ENCODE measurements at regions not wholly inside any gene's neighbourhood (a gene's known extent, or its start where the extent isn't known, plus 50 kb on each side); places are given as distances from the start of the nearest gene placed in this dataset.

DNA sequence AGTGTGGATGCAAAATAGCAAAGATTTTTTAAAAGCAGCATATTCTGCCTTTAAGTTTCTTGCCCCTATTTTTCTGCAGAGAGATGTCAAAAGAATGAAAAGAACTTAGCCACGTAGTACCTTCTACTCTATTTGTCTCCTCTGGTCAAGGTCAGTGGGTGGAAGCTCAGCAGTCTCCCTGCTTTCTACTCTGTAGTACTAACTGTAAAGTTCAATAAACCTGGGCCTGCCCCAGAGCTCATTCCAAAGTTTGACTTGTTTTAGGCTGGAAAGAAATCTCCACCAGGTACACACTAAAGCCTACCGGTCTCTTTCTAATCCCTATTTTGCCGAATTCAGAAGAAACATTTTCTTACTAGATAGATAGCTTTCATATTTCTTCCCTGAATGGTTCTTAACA lies 247.9 kb upstream of the ARHGAP20 start:
- no peaks in the 10 kb centered on the region for H3K4me1 ChIP-seq
- WGBS, 2 donors: 91 to 97% methylated on average over 3 of the region's 3 CpGs
- intact Hi-C loops (cut with DNase I): no loop called here
- no peak for DNase-seq
- H3K27ac ChIP-seq: no peak overlapping the region
- H3K9me3 ChIP-seq: no peaks in the 10 kb centered on the region
- H3K27me3 ChIP-seq: no peaks in the 10 kb centered on the region
- no peaks in the 10 kb centered on the region for H3K36me3 ChIP-seq
- no peak overlapping the region for H3K4me3 ChIP-seq (replicated peaks in 1 of 3)
- no peak for TF ChIP-seq POLR2A (IDR thresholded peaks at IDR 0.05)
- TF ChIP-seq, protein P1, sequence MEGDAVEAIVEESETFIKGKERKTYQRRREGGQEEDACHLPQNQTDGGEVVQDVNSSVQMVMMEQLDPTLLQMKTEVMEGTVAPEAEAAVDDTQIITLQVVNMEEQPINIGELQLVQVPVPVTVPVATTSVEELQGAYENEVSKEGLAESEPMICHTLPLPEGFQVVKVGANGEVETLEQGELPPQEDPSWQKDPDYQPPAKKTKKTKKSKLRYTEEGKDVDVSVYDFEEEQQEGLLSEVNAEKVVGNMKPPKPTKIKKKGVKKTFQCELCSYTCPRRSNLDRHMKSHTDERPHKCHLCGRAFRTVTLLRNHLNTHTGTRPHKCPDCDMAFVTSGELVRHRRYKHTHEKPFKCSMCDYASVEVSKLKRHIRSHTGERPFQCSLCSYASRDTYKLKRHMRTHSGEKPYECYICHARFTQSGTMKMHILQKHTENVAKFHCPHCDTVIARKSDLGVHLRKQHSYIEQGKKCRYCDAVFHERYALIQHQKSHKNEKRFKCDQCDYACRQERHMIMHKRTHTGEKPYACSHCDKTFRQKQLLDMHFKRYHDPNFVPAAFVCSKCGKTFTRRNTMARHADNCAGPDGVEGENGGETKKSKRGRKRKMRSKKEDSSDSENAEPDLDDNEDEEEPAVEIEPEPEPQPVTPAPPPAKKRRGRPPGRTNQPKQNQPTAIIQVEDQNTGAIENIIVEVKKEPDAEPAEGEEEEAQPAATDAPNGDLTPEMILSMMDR (IDR thresholded peaks at IDR 0.05): no peak

DNA sequence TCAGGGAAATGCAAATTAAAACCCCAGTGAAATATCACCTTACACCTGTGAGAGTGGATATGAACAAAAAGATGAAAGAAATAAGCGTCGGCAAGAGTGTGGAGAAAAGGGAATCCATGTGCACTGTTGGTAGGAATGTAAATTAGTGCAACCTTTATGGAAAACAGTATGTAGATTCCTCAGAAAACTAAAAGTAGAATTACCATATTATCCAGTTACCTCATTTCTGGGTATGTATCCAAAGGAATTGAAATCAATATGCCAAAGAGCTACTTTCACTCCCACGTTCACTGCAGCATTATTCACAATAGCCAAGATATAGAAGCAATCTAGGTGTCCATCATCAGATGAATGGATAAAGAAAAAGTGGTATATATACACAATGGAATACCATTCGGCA lies 246.0 kb upstream of the ARHGAP20 start:
- H3K36me3 ChIP-seq: no peaks in the 10 kb centered on the region
- no peak overlapping the region for H3K27ac ChIP-seq
- TF ChIP-seq, protein P1 (IDR thresholded peaks at IDR 0.05): no peak
- no peak for TF ChIP-seq POLR2A (IDR thresholded peaks at IDR 0.05)
- no peak overlapping the region for H3K4me3 ChIP-seq (replicated peaks in 1 of 3)
- H3K27me3 ChIP-seq: no peaks in the 10 kb centered on the region
- WGBS, 2 donors: 92 to 95% methylated on average over 4 of the region's 4 CpGs
- intact Hi-C loops (cut with DNase I): no loop called here
- H3K9me3 ChIP-seq: no peaks in the 10 kb centered on the region
- DNase-seq: no peak
- no peaks in the 10 kb centered on the region for H3K4me1 ChIP-seq

DNA sequence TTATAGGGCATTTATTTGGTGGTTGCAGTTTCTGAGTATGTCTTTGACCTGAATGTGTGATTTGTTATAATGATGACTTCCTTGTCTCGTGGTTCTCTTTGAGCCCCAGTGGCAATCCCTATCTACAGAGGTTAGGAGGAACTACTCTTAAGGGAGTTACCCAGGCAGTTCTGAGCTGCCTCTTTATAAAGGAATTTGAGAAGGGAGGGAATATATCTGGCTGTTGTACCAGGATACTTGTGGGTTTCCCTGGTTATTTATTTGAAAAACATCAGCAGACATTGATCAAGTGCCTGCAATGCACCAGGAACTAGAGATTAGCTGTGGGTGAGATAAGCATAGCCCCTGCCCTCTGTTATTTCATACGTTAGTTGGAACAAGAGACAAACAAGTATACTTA lies 243.5 kb upstream of the ARHGAP20 start:
- H3K4me1 ChIP-seq: peaks cover 0 to 13% of the 10 kb centered on the region in 2 donors
- H3K36me3 ChIP-seq: no peaks in the 10 kb centered on the region
- H3K27ac ChIP-seq: no peak overlapping the region
- no peaks in the 10 kb centered on the region for H3K9me3 ChIP-seq
- intact Hi-C loops (cut with DNase I): no loop called here
- 86 to 91% methylated on average over 2 of the region's 2 CpGs for WGBS, 2 donors
- no peaks in the 10 kb centered on the region for H3K27me3 ChIP-seq
- TF ChIP-seq POLR2A (IDR thresholded peaks at IDR 0.05): no peak
- TF ChIP-seq, protein P1 (IDR thresholded peaks at IDR 0.05): no peak
- H3K4me3 ChIP-seq (replicated peaks in 1 of 3): no peak overlapping the region
- DNase-seq: no peak

DNA sequence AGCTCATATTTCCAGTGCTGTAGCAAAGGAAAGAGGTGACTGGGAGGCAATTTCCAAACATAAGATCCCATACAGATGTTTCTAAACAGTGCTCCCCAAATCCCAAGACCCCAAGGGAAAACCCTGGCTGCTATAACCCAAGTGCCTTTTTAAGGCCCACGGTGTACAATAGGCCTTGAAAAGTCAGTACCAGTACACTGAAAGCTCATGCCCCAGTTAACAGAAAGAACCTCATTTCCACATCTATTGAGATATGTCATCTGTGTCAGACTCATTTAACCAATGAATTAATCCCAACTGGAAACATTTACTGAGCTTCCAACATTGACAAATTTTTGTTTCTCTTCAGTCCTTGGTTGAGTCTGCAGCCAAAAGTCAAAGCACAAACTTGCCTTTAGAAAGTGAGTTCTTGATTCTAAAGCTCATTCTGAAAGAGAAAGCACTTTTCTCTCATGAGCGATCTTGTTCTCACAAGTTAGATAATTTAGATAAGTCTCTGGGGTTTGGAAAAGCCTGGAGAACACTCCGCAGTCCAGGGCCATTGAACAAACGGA lies 239.8 kb upstream of the ARHGAP20 start:
- H3K9me3 ChIP-seq: no peaks in the 10 kb centered on the region
- H3K27me3 ChIP-seq: no peaks in the 10 kb centered on the region
- TF ChIP-seq, protein P1 (IDR thresholded peaks at IDR 0.05): no peak
- no peak for TF ChIP-seq POLR2A (IDR thresholded peaks at IDR 0.05)
- DNase-seq: no peak
- H3K27ac ChIP-seq: peak overlapping the region in 1 of 3 donors; percentile 48
- 61 to 70% methylated on average over 4 of the region's 4 CpGs for WGBS, 2 donors
- intact Hi-C loops (cut with DNase I): no loop called here
- H3K36me3 ChIP-seq: no peaks in the 10 kb centered on the region
- H3K4me3 ChIP-seq (replicated peaks in 1 of 3): no peak overlapping the region
- H3K4me1 ChIP-seq: peaks cover 0 to 13% of the 10 kb centered on the region in 2 donors

DNA sequence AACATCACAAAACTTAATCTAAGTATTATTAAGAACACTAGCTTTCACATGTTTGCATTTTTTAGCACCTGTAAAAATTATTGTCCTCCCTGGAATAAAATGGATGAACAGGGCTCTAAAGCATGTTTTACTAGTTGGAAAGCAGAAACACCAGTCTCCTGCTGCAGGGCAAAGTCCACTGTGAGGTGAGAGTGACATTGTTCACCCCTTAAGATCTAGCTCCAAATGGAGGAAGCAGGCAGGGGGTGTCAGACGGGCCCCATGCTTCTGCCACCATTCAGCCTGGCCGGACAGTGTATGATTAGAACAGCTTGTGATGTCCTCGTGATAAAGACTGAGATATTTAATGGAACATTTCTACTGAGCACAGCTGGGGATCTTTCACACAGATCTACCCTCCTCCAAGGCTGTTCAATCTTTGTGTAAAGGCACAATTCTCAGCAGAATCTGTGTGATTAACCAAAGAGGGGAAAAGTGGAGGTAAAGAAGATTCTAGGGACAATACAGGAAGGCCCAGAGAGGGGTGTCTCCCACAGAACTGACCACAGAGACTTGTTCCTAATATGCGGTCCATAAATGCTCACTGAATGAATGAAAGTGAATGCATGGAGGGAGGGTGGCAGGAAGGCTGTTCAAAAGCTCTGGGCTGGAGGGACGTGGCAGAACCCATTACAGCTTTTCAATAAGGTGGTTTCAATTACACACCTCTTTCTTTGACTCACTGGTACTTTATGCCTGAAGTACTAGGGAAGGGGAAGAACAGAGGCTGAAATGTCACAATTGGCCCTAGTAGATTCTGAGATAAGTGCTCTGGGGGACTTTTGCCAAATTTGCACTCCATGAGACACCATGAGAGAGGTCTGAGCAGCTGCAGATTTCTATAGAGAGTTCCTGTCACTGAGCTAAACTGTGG lies 239.1 kb upstream of the ARHGAP20 start:
- no peaks in the 10 kb centered on the region for H3K9me3 ChIP-seq
- H3K27me3 ChIP-seq: no peaks in the 10 kb centered on the region
- no peak for DNase-seq
- WGBS, 2 donors: 83 to 84% methylated on average over 5 of the region's 5 CpGs
- intact Hi-C loops (cut with DNase I): no loop called here
- peaks cover 0 to 13% of the 10 kb centered on the region in 2 donors for H3K4me1 ChIP-seq
- no peaks in the 10 kb centered on the region for H3K36me3 ChIP-seq
- H3K27ac ChIP-seq: peak overlapping the region in 2 of 3 donors; percentile 7 to 48
- TF ChIP-seq POLR2A (IDR thresholded peaks at IDR 0.05): no peak
- TF ChIP-seq, protein P1 (IDR thresholded peaks at IDR 0.05): no peak
- H3K4me3 ChIP-seq (replicated peaks in 1 of 3): no peak overlapping the region

Data from thyroid gland (tissue), 4 donors.